Pancreas (tissue), 10 donors: ENCODE measurements at regions not wholly inside any gene's neighbourhood (a gene's known extent, or its start where the extent isn't known, plus 50 kb on each side); places are given as distances from the start of the nearest gene placed in this dataset.

Experiments
- ATAC-seq, 4 donors: fragments of 200-7000 bp; cut with Tn5 transposase; one replicate each; pipeline versions ENCODE4 v1.8.0 to v1.9.1; 2020; ENCODE audit warnings: mild to moderate bottlenecking in 4 of 4, moderate library complexity in 4 of 4
- DNase-seq, 6 donors: peaks; one replicate each; pipeline ENCODE4 v3.0.0-alpha.2; 2020
- FAIRE-seq: peaks from 2 replicates; lab custom pipeline; 2012; peaks lifted over from hg19 to GRCh38; lab: Jason Lieb, UNC
- H3K27ac ChIP-seq, 4 donors: fragments of 200-600 bp; sonication (generic); 1 replicate in 3 of 4; 2 replicates in 1 of 4; pipeline versions ENCODE4 v1.5.0 to v1.8.0; 2020
- H3K27me3 ChIP-seq, 4 donors: fragments of 200-600 bp; one replicate each; pipeline ENCODE4 v1.8.0; 2021
- H3K36me3 ChIP-seq, 3 donors: fragments of 200-600 bp; sonication (generic) in 1 of 3; one replicate each; pipeline versions ENCODE4 v1.5.0 to v1.8.0; 2020 to 2021
- H3K4me1 ChIP-seq, 3 donors: fragments of 200-600 bp; one replicate each; pipeline ENCODE4 v1.8.0; 2021
- H3K4me3 ChIP-seq, 4 donors: fragments of 200-600 bp; sonication (generic) in 2 of 4; one replicate each; pipeline versions ENCODE4 v1.5.0 to v1.8.0; 2020 to 2021
- H3K9me3 ChIP-seq, 4 donors: fragments of 200-600 bp; one replicate each; pipeline ENCODE4 v1.8.0; 2021
- WGBS, 2 donors: extraction: QIAGEN DNeasy Blood & Tissue Kit; methylation state at CpG; one replicate each; pipeline ENCODE4 v1.1.7; 2013; 5-methylcytosine and 5-hydroxymethylcytosine counted together
- intact Hi-C, 3 donors: fragments of 100-400 bp; cut with DNase I; formaldehyde crosslinking; loops; one replicate each; pipeline versions ENCODE4 v1.11.1 to v1.14.2; 2022
- TF ChIP-seq, protein P1 (sequence below), 4 donors: fragments of 200-600 bp; sonication (generic) in 3 of 4; IDR thresholded peaks; one replicate each; pipeline versions ENCODE4 v1.5.0 to v1.8.0; 2021; ENCODE audit warnings: antibody characterized with exemption in 4 of 4
- donor health status: healthy with polysubstance abuse.
- donor health status: DM: no; HTN: no; CAD: no; lungs with moderate emphysema.
- donor health status: DM: no; HTN: no; CAD: no.
- donor health status: control.
- donor health status: control.
- donor health status: Bipolar disorder and iron deficiency.
- donor health status: DM: yes; HTN: yes; CAD: no.
- donor health status: DM: no; HTN: no; CAD: no.
- donor health status: DM: no; HTN: no; CAD: no.
- donor health status: DM: yes; HTN: yes; CAD: no.

DNA sequence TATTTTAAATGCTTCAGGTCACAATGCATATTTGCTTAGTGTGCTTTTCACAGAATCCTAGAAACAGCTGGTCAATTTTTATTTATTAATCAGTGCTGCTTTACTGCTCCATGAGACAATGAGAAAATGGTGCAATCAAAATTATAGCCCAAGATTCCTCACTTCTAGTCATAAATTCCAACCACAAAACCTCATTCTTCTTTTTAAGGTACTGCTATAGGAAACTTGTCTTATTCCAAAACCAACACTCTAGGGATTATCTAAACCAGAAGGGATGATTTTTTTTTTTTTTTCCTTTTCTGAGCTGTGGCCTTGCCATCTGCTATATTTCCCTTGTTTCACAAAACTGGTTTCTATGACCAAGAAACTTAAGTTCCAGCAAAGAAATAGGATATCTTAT, 64.0 kb upstream of the SEMA3A start:
- H3K27ac ChIP-seq = no peak overlapping the region
- TF ChIP-seq, protein P1, sequence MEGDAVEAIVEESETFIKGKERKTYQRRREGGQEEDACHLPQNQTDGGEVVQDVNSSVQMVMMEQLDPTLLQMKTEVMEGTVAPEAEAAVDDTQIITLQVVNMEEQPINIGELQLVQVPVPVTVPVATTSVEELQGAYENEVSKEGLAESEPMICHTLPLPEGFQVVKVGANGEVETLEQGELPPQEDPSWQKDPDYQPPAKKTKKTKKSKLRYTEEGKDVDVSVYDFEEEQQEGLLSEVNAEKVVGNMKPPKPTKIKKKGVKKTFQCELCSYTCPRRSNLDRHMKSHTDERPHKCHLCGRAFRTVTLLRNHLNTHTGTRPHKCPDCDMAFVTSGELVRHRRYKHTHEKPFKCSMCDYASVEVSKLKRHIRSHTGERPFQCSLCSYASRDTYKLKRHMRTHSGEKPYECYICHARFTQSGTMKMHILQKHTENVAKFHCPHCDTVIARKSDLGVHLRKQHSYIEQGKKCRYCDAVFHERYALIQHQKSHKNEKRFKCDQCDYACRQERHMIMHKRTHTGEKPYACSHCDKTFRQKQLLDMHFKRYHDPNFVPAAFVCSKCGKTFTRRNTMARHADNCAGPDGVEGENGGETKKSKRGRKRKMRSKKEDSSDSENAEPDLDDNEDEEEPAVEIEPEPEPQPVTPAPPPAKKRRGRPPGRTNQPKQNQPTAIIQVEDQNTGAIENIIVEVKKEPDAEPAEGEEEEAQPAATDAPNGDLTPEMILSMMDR (IDR thresholded peaks at IDR 0.05) = no peak
- peak in 1 of 4 donors; percentile 46 for ATAC-seq
- DNase-seq = no peak
- no peaks in the 10 kb centered on the region for H3K36me3 ChIP-seq
- no peak for FAIRE-seq
- no peaks in the 10 kb centered on the region for H3K27me3 ChIP-seq
- intact Hi-C loops = no loop called here
- H3K4me3 ChIP-seq = no peak overlapping the region
- H3K4me1 ChIP-seq = no peaks in the 10 kb centered on the region
- H3K9me3 ChIP-seq = no peaks in the 10 kb centered on the region

DNA sequence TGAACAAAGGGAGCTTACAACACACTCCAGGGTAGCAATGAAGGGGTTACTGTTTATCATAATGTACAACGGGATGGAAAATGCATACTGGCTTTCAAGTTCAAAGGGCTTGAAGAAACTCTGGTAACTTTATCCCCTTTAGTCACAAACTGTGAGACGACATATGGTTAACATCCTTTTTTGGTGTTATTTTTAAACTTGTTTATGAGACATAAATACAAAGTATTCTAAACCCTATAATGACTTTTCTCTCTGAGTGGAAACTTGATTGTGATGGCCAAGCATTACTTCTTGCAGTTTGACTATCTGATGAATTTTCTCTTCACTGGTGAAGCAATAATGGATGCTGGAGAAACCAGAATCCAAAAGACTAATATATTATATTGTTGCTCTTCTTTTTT, 62.0 kb upstream of the SEMA3A start:
- Histone ChIP-seq H3K9me3 (no peaks in the 10 kb centered on the region), H3K4me3 (no peak overlapping the region), H3K36me3 (no peaks in the 10 kb centered on the region), H3K27me3 (no peaks in the 10 kb centered on the region), H3K27ac (no peak overlapping the region), H3K4me1 (no peaks in the 10 kb centered on the region)
- intact Hi-C loops = no loop called here
- DNase-seq (no peak), ATAC-seq (no peak), FAIRE-seq (no peak)
- TF ChIP-seq, protein P1 (IDR thresholded peaks at IDR 0.05) = no peak
- WGBS, 2 donors = 46 to 58% methylated on average over 2 of the region's 2 CpGs

DNA sequence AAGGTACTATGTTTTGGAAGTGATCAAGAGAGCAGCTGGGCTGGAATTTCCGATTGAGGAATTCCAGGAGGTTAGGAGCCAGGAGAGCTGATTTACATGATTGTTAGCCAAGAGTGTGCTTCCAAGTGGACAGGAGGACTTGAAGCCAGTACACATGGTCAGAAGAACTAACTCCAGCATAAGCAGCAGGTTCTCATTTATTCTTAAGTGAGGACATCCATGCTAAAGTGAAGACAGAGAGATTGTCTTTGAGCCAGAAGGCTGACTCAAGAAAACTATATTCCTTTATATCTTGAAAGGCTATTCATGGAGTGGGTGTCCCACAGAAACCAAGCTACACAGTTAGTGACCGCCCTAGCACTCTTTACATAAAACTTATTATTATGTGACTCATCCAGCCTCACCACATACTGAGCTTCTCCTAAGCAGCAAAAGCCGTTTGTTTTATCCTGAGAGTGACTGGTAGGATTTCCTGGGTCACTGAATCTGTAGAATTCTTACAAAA, 56.7 kb upstream of the SEMA3A start:
- no peaks in the 10 kb centered on the region for H3K27me3 ChIP-seq
- DNase-seq (no peak), FAIRE-seq (no peak), ATAC-seq (no peak)
- no peaks in the 10 kb centered on the region for H3K4me1 ChIP-seq
- TF ChIP-seq, protein P1 (IDR thresholded peaks at IDR 0.05) = no peak
- intact Hi-C loops = no loop called here
- no peaks in the 10 kb centered on the region for H3K9me3 ChIP-seq
- H3K36me3 ChIP-seq = no peaks in the 10 kb centered on the region
- no peak overlapping the region for H3K27ac ChIP-seq
- WGBS, 2 donors = 72 to 74% methylated on average over 3 of the region's 3 CpGs
- H3K4me3 ChIP-seq = no peak overlapping the region

DNA sequence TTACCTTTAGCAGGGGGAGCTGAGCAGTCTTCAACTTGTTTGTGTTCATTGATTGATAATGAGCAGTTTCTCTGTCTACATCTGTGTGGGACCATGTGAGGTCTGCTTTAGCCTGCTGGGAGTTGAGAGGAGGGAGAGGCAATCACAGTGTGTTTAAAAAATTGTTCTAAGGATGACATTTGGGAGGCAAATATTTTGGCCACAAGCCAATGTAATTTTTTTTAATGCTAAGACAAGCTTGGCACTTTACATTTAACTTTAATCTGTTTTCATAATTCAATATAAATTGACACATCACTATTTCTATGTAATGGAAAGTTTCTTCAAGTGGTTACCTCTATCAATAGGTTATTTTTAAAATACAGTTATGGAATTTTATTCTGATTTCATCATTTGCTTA, 55.9 kb upstream of the SEMA3A start:
- FAIRE-seq (no peak), ATAC-seq (no peak), DNase-seq (no peak)
- H3K4me1 ChIP-seq = no peaks in the 10 kb centered on the region
- no peak overlapping the region for H3K4me3 ChIP-seq
- no peaks in the 10 kb centered on the region for H3K27me3 ChIP-seq
- H3K27ac ChIP-seq = no peak overlapping the region
- no peaks in the 10 kb centered on the region for H3K36me3 ChIP-seq
- TF ChIP-seq, protein P1 (IDR thresholded peaks at IDR 0.05) = no peak
- intact Hi-C loops = no loop called here
- no peaks in the 10 kb centered on the region for H3K9me3 ChIP-seq

DNA sequence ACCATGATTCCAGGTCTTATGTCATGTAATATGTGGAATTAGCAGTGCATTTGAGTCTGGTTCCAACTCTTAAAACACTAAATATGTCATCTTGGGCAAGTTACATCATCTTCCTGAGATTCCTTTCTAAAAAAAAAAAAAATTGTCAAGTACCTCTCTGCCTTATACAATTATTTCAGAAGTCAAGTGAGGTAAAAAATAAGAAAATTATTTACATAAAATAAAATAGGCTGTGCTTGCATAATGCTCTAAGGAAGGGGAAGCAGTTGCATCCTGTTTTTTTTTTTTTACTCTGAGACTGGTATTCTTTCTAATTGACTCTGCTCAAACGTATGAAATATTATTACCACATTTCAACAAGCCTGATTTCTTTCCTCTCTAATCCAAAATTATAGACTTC, 55.1 kb upstream of the SEMA3A start:
- TF ChIP-seq, protein P1 (IDR thresholded peaks at IDR 0.05) = no peak
- no peaks in the 10 kb centered on the region for H3K27me3 ChIP-seq
- H3K9me3 ChIP-seq = no peaks in the 10 kb centered on the region
- FAIRE-seq (no peak), DNase-seq (no peak), ATAC-seq (peak in 1 of 4 donors; percentile 56)
- intact Hi-C loops = no loop called here
- no peak overlapping the region for H3K27ac ChIP-seq
- H3K4me1 ChIP-seq = no peaks in the 10 kb centered on the region
- no peak overlapping the region for H3K4me3 ChIP-seq
- H3K36me3 ChIP-seq = no peaks in the 10 kb centered on the region
- 29 to 38% methylated on average over 1 of the region's 1 CpG for WGBS, 2 donors
